GM19240 (cell line): ENCODE measurements at regions not wholly inside any gene's neighbourhood (a gene's known extent, or its start where the extent isn't known, plus 50 kb on each side); places are given as distances from the start of the nearest gene placed in this dataset.
"Not testable (repeated sequence)": the region's sequence is repeated elsewhere in the genome, so short reads cannot be mapped to it uniquely, and the experiment has no call there.

ENCODE experiments used
- DNase-seq: peaks from one replicate; pipeline ENCODE4 v3.0.0; 2011; ENCODE audit warnings: low spot score; ENCODE audit not compliant: insufficient read length

- DNase-seq: no peak
These were observed 408.4 kb downstream of the MAFB start for GRCh38 chr20:40280616-40281015.

- no peak for DNase-seq
These were observed 409.6 kb downstream of the MAFB start for GRCh38 chr20:40279390-40279789.

GRCh38 chr20:40278673-40279072 lies 410.4 kb downstream of the MAFB start:
- no peak for DNase-seq

- no peak for DNase-seq
These were observed 412.7 kb downstream of the MAFB start for GRCh38 chr20:40276301-40276700.

- DNase-seq: no peak
These were observed 413.3 kb downstream of the MAFB start for GRCh38 chr20:40275738-40276137.

GRCh38 chr20:40274912-40275533 lies 414.0 kb downstream of the MAFB start:
- no peak for DNase-seq

GRCh38 chr20:40269274-40269673 lies 419.8 kb downstream of the MAFB start:
- DNase-seq: not testable (repeated sequence)

GRCh38 chr20:40268321-40269075 lies 420.5 kb downstream of the MAFB start:
- DNase-seq: no peak

GRCh38 chr20:40265825-40266533 lies 423.1 kb downstream of the MAFB start:
- DNase-seq: no peak

- no peak for DNase-seq
These were observed 426.8 kb downstream of the MAFB start for GRCh38 chr20:40262219-40262618.

- no peak for DNase-seq
These were observed 430.1 kb downstream of the MAFB start for GRCh38 chr20:40258931-40259330.

- DNase-seq: no peak
These were observed 431.3 kb downstream of the MAFB start for GRCh38 chr20:40257763-40258162.

GRCh38 chr20:40255365-40255764 lies 433.7 kb downstream of the MAFB start:
- no peak for DNase-seq

- no peak for DNase-seq
These were observed 434.8 kb downstream of the MAFB start for GRCh38 chr20:40254023-40254772.

GRCh38 chr20:40251284-40251932 lies 437.6 kb downstream of the MAFB start:
- DNase-seq: no peak

- DNase-seq: no peak
These were observed 439.2 kb downstream of the MAFB start for GRCh38 chr20:40249805-40250204.

- no peak for DNase-seq
These were observed 443.2 kb downstream of the MAFB start for GRCh38 chr20:40245829-40246228.

- DNase-seq: no peak
These were observed 444.8 kb downstream of the MAFB start for GRCh38 chr20:40244286-40244685.

GRCh38 chr20:40241596-40242343 lies 447.3 kb downstream of the MAFB start:
- DNase-seq: no peak

GRCh38 chr20:40238511-40238910 lies 450.5 kb downstream of the MAFB start:
- DNase-seq: no peak

GRCh38 chr20:40234593-40234992 lies 454.4 kb downstream of the MAFB start:
- no peak for DNase-seq
